SK-N-SH treated with all-trans-retinoic acid at 6 μM for 48 hours (cell line): ENCODE measurements at regions not wholly inside any gene's neighbourhood (a gene's known extent, or its start where the extent isn't known, plus 50 kb on each side); places are given as distances from the start of the nearest gene placed in this dataset.

Experiments
- ATAC-seq: fragments of 200-7000 bp; cut with Tn5 transposase; 3 replicates; pipeline ENCODE4 v1.9.1; 2020; ENCODE audit warnings: mild to moderate bottlenecking, moderate library complexity
- ARNTL ChIP-seq: fragments of 450-650 bp; formaldehyde crosslinking; IDR thresholded peaks from 2 replicates; pipeline ENCODE4 v1.5.0; 2020; ENCODE audit warnings: low read depth, mild to moderate bottlenecking, moderate library complexity, borderline replicate concordance
- BACH2 ChIP-seq: fragments of 250-450 bp; sonication (Bioruptor Pico); IDR thresholded peaks from 2 replicates; pipeline ENCODE4 v1.9.0; 2021; ENCODE audit warnings: mild to moderate bottlenecking, borderline replicate concordance
- CSDC2 ChIP-seq: fragments of 250-450 bp; sonication (Bioruptor Pico); IDR thresholded peaks from 2 replicates; pipeline ENCODE4 v1.5.0; 2020; ENCODE audit warnings: mild to moderate bottlenecking, moderate library complexity
- ESRRG ChIP-seq: fragments of 250-450 bp; sonication (Bioruptor Pico); IDR thresholded peaks from 2 replicates; pipeline ENCODE4 v1.6.1; 2021; ENCODE audit warnings: mild to moderate bottlenecking
- GLIS3 ChIP-seq: fragments of 250-450 bp; sonication (Bioruptor Pico); IDR thresholded peaks from 2 replicates; pipeline ENCODE4 v1.5.0; 2020; ENCODE audit warnings: mild to moderate bottlenecking, moderate library complexity
- ISL1 ChIP-seq: fragments of 250-450 bp; sonication (Bioruptor Pico); IDR thresholded peaks from 2 replicates; pipeline ENCODE4 v2.1.2; 2022; ENCODE audit warnings: mild to moderate bottlenecking, moderate library complexity
- OSR1 ChIP-seq: fragments of 250-450 bp; sonication (Bioruptor Pico); IDR thresholded peaks from 2 replicates; pipeline ENCODE4 v1.8.0; 2022; ENCODE audit warnings: moderate library complexity, mild to moderate bottlenecking, inconsistent platforms
- PATZ1 ChIP-seq: fragments of 250-450 bp; sonication (Bioruptor Pico); IDR thresholded peaks from 2 replicates; pipeline ENCODE4 v1.8.0; 2020; ENCODE audit warnings: mild to moderate bottlenecking, moderate library complexity, borderline replicate concordance
- PPARA ChIP-seq: fragments of 250-450 bp; sonication (Bioruptor Pico); IDR thresholded peaks from 2 replicates; pipeline ENCODE4 v1.5.0; 2020; ENCODE audit warnings: mild to moderate bottlenecking, borderline replicate concordance
- RARB ChIP-seq: fragments of 250-450 bp; sonication (Bioruptor Pico); IDR thresholded peaks from 2 replicates; pipeline ENCODE4 v1.8.0; 2021; ENCODE audit warnings: mild to moderate bottlenecking, moderate library complexity
- SNAI2 ChIP-seq: fragments of 250-450 bp; sonication (Bioruptor Pico); IDR thresholded peaks from 2 replicates; pipeline ENCODE4 v1.5.0; 2020; ENCODE audit warnings: mild to moderate bottlenecking, moderate library complexity
- TCF4 ChIP-seq: fragments of 250-450 bp; sonication (Bioruptor Pico); IDR thresholded peaks from 2 replicates; pipeline ENCODE4 v1.8.0; 2021; ENCODE audit warnings: mild to moderate bottlenecking, moderate library complexity, borderline replicate concordance
- TOX ChIP-seq: fragments of 250-450 bp; sonication (Bioruptor Pico); IDR thresholded peaks from 2 replicates; pipeline ENCODE4 v1.8.0; 2021; ENCODE audit warnings: mild to moderate bottlenecking, moderate library complexity, borderline replicate concordance
- ZC3H10 ChIP-seq: fragments of 250-450 bp; sonication (Bioruptor Pico); IDR thresholded peaks from 2 replicates; pipeline ENCODE4 v1.5.1; 2021; ENCODE audit warnings: mild to moderate bottlenecking, moderate library complexity
- ZFP3 ChIP-seq: fragments of 250-450 bp; sonication (Bioruptor Pico); IDR thresholded peaks from 2 replicates; pipeline ENCODE4 v1.5.0; 2020; ENCODE audit warnings: mild to moderate bottlenecking, moderate library complexity
- ZFP30 ChIP-seq: fragments of 450-650 bp; formaldehyde crosslinking; IDR thresholded peaks from 2 replicates; pipeline ENCODE4 v1.5.0; 2022; ENCODE audit warnings: mild to moderate bottlenecking, moderate library complexity
- ZNF565 ChIP-seq: fragments of 450-650 bp; formaldehyde crosslinking; conservative IDR thresholded peaks from 2 replicates; pipeline ENCODE4 v1.5.0; 2020; ENCODE audit warnings: low read depth, mild to moderate bottlenecking, moderate library complexity
- TF ChIP-seq, protein P1 (sequence below): fragments of 250-450 bp; sonication (Bioruptor Pico); IDR thresholded peaks from 2 replicates; pipeline ENCODE4 v1.5.0; 2020; ENCODE audit warnings: mild to moderate bottlenecking, moderate library complexity
- TF ChIP-seq, protein P2 (sequence below): fragments of 250-450 bp; sonication (Bioruptor Pico); IDR thresholded peaks from 2 replicates; pipeline ENCODE4 v1.5.1; 2021; ENCODE audit warnings: mild to moderate bottlenecking, moderate library complexity
- TF ChIP-seq, protein P3 (sequence below): fragments of 250-450 bp; sonication (Bioruptor Pico); IDR thresholded peaks from 2 replicates; pipeline ENCODE4 v1.5.1; 2020; ENCODE audit warnings: low read depth, mild to moderate bottlenecking, moderate library complexity

GRCh38 chr13:104043184-104043583 is 977.0 kb upstream of the SLC10A2 start:
- TF ChIP-seq GLIS3 (CRISPR knock-in tag) (no peak), ZNF565 (CRISPR knock-in tag) (no peak), SNAI2 (CRISPR knock-in tag) (no peak), ZFP3 (no peak), ZC3H10 (CRISPR knock-in tag) (no peak), TCF4 (CRISPR knock-in tag) (no peak), OSR1 (CRISPR knock-in tag) (no peak), BACH2 (CRISPR knock-in tag) (no peak)
- TF ChIP-seq, protein P1, sequence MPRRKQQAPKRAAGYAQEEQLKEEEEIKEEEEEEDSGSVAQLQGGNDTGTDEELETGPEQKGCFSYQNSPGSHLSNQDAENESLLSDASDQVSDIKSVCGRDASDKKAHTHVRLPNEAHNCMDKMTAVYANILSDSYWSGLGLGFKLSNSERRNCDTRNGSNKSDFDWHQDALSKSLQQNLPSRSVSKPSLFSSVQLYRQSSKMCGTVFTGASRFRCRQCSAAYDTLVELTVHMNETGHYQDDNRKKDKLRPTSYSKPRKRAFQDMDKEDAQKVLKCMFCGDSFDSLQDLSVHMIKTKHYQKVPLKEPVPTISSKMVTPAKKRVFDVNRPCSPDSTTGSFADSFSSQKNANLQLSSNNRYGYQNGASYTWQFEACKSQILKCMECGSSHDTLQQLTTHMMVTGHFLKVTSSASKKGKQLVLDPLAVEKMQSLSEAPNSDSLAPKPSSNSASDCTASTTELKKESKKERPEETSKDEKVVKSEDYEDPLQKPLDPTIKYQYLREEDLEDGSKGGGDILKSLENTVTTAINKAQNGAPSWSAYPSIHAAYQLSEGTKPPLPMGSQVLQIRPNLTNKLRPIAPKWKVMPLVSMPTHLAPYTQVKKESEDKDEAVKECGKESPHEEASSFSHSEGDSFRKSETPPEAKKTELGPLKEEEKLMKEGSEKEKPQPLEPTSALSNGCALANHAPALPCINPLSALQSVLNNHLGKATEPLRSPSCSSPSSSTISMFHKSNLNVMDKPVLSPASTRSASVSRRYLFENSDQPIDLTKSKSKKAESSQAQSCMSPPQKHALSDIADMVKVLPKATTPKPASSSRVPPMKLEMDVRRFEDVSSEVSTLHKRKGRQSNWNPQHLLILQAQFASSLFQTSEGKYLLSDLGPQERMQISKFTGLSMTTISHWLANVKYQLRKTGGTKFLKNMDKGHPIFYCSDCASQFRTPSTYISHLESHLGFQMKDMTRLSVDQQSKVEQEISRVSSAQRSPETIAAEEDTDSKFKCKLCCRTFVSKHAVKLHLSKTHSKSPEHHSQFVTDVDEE: no peak

GRCh38 chr13:104034891-104035290 is 968.7 kb upstream of the SLC10A2 start:
- TF ChIP-seq PATZ1 (CRISPR knock-in tag) (no peak), CSDC2 (CRISPR knock-in tag) (no peak), ARNTL (CRISPR knock-in tag) (no peak), TOX (CRISPR knock-in tag) (no peak), ZFP30 (CRISPR knock-in tag) (no peak)
- TF ChIP-seq, protein P2, sequence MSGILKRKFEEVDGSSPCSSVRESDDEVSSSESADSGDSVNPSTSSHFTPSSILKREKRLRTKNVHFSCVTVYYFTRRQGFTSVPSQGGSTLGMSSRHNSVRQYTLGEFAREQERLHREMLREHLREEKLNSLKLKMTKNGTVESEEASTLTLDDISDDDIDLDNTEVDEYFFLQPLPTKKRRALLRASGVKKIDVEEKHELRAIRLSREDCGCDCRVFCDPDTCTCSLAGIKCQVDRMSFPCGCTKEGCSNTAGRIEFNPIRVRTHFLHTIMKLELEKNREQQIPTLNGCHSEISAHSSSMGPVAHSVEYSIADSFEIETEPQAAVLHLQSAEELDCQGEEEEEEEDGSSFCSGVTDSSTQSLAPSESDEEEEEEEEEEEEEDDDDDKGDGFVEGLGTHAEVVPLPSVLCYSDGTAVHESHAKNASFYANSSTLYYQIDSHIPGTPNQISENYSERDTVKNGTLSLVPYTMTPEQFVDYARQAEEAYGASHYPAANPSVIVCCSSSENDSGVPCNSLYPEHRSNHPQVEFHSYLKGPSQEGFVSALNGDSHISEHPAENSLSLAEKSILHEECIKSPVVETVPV (CRISPR knock-in tag): no peak
- TF ChIP-seq, protein P3, sequence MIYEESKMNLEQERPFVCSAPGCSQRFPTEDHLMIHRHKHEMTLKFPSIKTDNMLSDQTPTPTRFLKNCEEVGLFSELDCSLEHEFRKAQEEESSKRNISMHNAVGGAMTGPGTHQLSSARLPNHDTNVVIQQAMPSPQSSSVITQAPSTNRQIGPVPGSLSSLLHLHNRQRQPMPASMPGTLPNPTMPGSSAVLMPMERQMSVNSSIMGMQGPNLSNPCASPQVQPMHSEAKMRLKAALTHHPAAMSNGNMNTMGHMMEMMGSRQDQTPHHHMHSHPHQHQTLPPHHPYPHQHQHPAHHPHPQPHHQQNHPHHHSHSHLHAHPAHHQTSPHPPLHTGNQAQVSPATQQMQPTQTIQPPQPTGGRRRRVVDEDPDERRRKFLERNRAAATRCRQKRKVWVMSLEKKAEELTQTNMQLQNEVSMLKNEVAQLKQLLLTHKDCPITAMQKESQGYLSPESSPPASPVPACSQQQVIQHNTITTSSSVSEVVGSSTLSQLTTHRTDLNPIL (CRISPR knock-in tag): no peak
- TF ChIP-seq, protein P1: no peak
- ATAC-seq: no peak

More at GRCh38 chr13:104043184-104043583, 977.0 kb upstream of the SLC10A2 start:
- no peak for ATAC-seq

- TF ChIP-seq PPARA: no peak
- TF ChIP-seq GLIS3 (CRISPR knock-in tag): no peak
- no peak for TF ChIP-seq TCF4 (CRISPR knock-in tag)
- TF ChIP-seq RARB (CRISPR knock-in tag): no peak
- no peak for TF ChIP-seq ESRRG
- TF ChIP-seq OSR1 (CRISPR knock-in tag): no peak
- no peak for TF ChIP-seq ZFP3
- no peak for TF ChIP-seq CSDC2 (CRISPR knock-in tag)
- TF ChIP-seq ISL1 (CRISPR knock-in tag): no peak
- TF ChIP-seq, all 23 proteins: peak for 0
- no peak for ATAC-seq
Measured at GRCh38 chr13:104025303-104025702, 959.1 kb upstream of the SLC10A2 start.
